Neural crest cell (in vitro differentiated cells): ENCODE measurements at regions not wholly inside any gene's neighbourhood (a gene's known extent, or its start where the extent isn't known, plus 50 kb on each side); places are given as distances from the start of the nearest gene placed in this dataset.

Experiments used
- DNase-seq: peaks from one replicate; pipeline ENCODE4 v3.0.0; 2021; ENCODE audit warnings: low read depth, mixed read lengths, low spot score
- H3K27ac Mint-ChIP-seq: one replicate; pipeline ENCODE4 v1.8.0; 2021; ENCODE audit warnings: mild to moderate bottlenecking, mixed read lengths; ENCODE audit not compliant: unreplicated experiment
- H3K27me3 Mint-ChIP-seq: 2 replicates; pipeline ENCODE4 v1.8.0; 2021; ENCODE audit warnings: low read depth, mild to moderate bottlenecking, mixed read lengths
- H3K36me3 Mint-ChIP-seq: 2 replicates; pipeline ENCODE4 v1.8.0; 2021; ENCODE audit warnings: low read depth, mild to moderate bottlenecking, mixed read lengths
- H3K4me1 Mint-ChIP-seq: 2 replicates; pipeline ENCODE4 v1.8.0; 2021; ENCODE audit warnings: mixed read lengths
- H3K4me3 Mint-ChIP-seq: one replicate; pipeline ENCODE4 v1.8.0; 2021; ENCODE audit warnings: mild to moderate bottlenecking, mixed read lengths
- H3K9me3 Mint-ChIP-seq: 2 replicates; pipeline ENCODE4 v1.8.0; 2021; ENCODE audit warnings: mixed read lengths
- CTCF ChIP-seq: fragments of 200-600 bp; sonication (generic); conservative IDR thresholded peaks from 2 replicates; pipeline ENCODE4 v1.5.0; 2021; ENCODE audit warnings: antibody characterized with exemption, mild to moderate bottlenecking

GRCh38 chr14:65213316-65213715 is 111.0 kb upstream of the MAX start:
- Mint-ChIP-seq H3K4me1 (peaks cover 12% of the 10 kb centered on the region), H3K27ac (no peak overlapping the region)

DNA sequence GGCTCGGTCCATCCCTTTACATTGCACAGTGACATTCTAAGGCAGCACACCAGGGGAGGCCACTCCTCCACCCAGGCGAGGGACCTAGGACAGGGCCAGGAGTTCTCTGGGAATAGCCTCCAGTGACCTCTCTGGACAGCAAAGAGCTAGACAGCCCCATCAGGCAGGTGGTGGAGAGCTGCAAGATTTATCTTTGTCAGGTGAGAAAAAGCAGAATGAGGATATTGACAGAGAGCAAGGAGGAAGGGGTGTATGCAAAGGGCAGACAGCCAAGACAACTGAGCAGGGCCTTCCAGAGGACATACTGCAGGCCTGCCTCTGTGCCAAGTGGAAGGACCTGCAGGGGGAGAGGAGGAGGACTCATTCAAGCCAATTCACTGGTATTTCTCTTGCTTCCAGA is 112.4 kb upstream of the MAX start:
- peaks cover 12% of the 10 kb centered on the region for H3K4me1 Mint-ChIP-seq
- no peak overlapping the region for H3K4me3 Mint-ChIP-seq
- no peak for TF ChIP-seq CTCF
- no peaks in the 10 kb centered on the region for H3K36me3 Mint-ChIP-seq
- peak overlapping the region; percentile 45 for H3K27ac Mint-ChIP-seq
- DNase-seq, result no peak
- H3K27me3 Mint-ChIP-seq, result no peaks in the 10 kb centered on the region
- no peaks in the 10 kb centered on the region for H3K9me3 Mint-ChIP-seq

More at GRCh38 chr14:65213316-65213715, 111.0 kb upstream of the MAX start:
- Mint-ChIP-seq H3K4me3 (no peak overlapping the region), H3K9me3 (no peaks in the 10 kb centered on the region), H3K27me3 (no peaks in the 10 kb centered on the region), H3K36me3 (no peaks in the 10 kb centered on the region)
- no peak for TF ChIP-seq CTCF
- DNase-seq, result no peak

- H3K4me3 Mint-ChIP-seq, result no peak overlapping the region
- H3K27me3 Mint-ChIP-seq, result no peaks in the 10 kb centered on the region
- peaks cover 2% of the 10 kb centered on the region for H3K9me3 Mint-ChIP-seq
- no peak for DNase-seq
- no peak for TF ChIP-seq CTCF
- no peaks in the 10 kb centered on the region for H3K36me3 Mint-ChIP-seq
- H3K4me1 Mint-ChIP-seq, result peaks cover 7% of the 10 kb centered on the region
- no peak overlapping the region for H3K27ac Mint-ChIP-seq
These were observed 117.0 kb upstream of the MAX start for GRCh38 chr14:65219353-65219752.

- Mint-ChIP-seq H3K36me3 (no peaks in the 10 kb centered on the region), H3K4me3 (no peak overlapping the region), H3K9me3 (peaks cover 2% of the 10 kb centered on the region), H3K27me3 (no peaks in the 10 kb centered on the region), H3K27ac (no peak overlapping the region), H3K4me1 (peaks cover 34% of the 10 kb centered on the region)
- DNase-seq, result peak; percentile 30
- peak; percentile 78 for TF ChIP-seq CTCF
These were observed 120.1 kb upstream of the MAX start for GRCh38 chr14:65222440-65222858.

- TF ChIP-seq CTCF, result no peak
- H3K9me3 Mint-ChIP-seq, result peaks cover 2% of the 10 kb centered on the region
- H3K27ac Mint-ChIP-seq, result no peak overlapping the region
- peaks cover 38% of the 10 kb centered on the region for H3K4me1 Mint-ChIP-seq
- H3K4me3 Mint-ChIP-seq, result no peak overlapping the region
- DNase-seq, result no peak
- H3K36me3 Mint-ChIP-seq, result no peaks in the 10 kb centered on the region
- H3K27me3 Mint-ChIP-seq, result no peaks in the 10 kb centered on the region
These were observed 121.3 kb upstream of the MAX start for GRCh38 chr14:65223636-65224035.

GRCh38 chr14:65224799-65225198 is 122.5 kb upstream of the MAX start:
- H3K27me3 Mint-ChIP-seq, result no peaks in the 10 kb centered on the region
- peak overlapping the region; percentile 4 for H3K4me3 Mint-ChIP-seq
- H3K9me3 Mint-ChIP-seq, result peaks cover 2% of the 10 kb centered on the region
- H3K4me1 Mint-ChIP-seq, result peaks cover 49% of the 10 kb centered on the region
- no peak for TF ChIP-seq CTCF
- no peak for DNase-seq
- H3K36me3 Mint-ChIP-seq, result no peaks in the 10 kb centered on the region
- peak overlapping the region; percentile 10 for H3K27ac Mint-ChIP-seq
